ENCODE measurements at regions not wholly inside any gene's neighbourhood (a gene's known extent, or its start where the extent isn't known, plus 50 kb on each side); places are given as distances from the start of the nearest gene placed in this dataset.

DNA sequence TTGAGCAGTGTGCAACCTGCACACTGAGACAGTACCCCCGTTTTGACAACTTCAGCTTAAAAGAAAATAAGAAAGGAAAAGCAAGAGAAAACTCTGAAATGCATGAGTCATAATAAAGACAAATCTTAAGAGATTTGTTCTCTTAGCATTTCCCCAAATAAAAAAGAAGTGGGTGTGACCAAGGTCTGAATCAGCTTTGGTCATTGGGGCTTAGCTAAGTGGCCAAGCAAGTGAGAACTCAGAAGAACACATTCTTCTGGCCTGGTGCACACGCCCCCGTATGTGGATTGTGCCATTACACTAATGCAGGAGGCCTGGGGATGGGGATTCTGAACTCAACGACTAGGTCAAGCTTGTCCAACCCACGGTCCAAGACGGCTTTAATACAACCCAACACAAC, 56.9 kb upstream of the PDZRN3 start:
- Histone ChIP-seq H3K36me3 (replicated peaks; ENCODE audit: insufficient read depth, low read length) (no peaks in the 10 kb centered on the region), H2AFZ (ENCODE audit: low read length) (no peak overlapping the region), H3K27me3 (replicated peaks; ENCODE audit: insufficient read depth, low read length) (no peaks in the 10 kb centered on the region), H3K9ac (ENCODE audit: low read length) (no peak overlapping the region), H3K9me2 (replicated peaks; ENCODE audit: insufficient read depth, low read length) (no peaks in the 10 kb centered on the region), H3K4me3 (ENCODE audit: low read length) (no peak overlapping the region), H3K4me1 (ENCODE audit: low read length) (no peaks in the 10 kb centered on the region), H3K27ac (ENCODE audit: low read length) (no peak overlapping the region), H3K79me2 (ENCODE audit: low read length) (no peaks in the 10 kb centered on the region), H4K20me1 (ENCODE audit: insufficient read depth, low read length) (no peaks in the 10 kb centered on the region), H3K9me3 (replicated peaks; ENCODE audit: insufficient read depth, low read length) (no peaks in the 10 kb centered on the region), H3K4me2 (ENCODE audit: low read depth, low read length) (no peak overlapping the region), H3F3A (ENCODE audit: insufficient read depth, low read length) (no peaks in the 10 kb centered on the region)
- TF ChIP-seq EZH2phosphoT487 (IDR thresholded peaks at IDR 0.05; ENCODE audit: low read length) (no peak), EZH2 (optimal IDR thresholded peaks at IDR 0.05; ENCODE audit: low read depth, low read length) (no peak)
- TF ChIP-seq, protein P1, sequence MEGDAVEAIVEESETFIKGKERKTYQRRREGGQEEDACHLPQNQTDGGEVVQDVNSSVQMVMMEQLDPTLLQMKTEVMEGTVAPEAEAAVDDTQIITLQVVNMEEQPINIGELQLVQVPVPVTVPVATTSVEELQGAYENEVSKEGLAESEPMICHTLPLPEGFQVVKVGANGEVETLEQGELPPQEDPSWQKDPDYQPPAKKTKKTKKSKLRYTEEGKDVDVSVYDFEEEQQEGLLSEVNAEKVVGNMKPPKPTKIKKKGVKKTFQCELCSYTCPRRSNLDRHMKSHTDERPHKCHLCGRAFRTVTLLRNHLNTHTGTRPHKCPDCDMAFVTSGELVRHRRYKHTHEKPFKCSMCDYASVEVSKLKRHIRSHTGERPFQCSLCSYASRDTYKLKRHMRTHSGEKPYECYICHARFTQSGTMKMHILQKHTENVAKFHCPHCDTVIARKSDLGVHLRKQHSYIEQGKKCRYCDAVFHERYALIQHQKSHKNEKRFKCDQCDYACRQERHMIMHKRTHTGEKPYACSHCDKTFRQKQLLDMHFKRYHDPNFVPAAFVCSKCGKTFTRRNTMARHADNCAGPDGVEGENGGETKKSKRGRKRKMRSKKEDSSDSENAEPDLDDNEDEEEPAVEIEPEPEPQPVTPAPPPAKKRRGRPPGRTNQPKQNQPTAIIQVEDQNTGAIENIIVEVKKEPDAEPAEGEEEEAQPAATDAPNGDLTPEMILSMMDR (IDR thresholded peaks at IDR 0.05; ENCODE audit: low read length): no peak
- no peak for DNase-seq

DNA sequence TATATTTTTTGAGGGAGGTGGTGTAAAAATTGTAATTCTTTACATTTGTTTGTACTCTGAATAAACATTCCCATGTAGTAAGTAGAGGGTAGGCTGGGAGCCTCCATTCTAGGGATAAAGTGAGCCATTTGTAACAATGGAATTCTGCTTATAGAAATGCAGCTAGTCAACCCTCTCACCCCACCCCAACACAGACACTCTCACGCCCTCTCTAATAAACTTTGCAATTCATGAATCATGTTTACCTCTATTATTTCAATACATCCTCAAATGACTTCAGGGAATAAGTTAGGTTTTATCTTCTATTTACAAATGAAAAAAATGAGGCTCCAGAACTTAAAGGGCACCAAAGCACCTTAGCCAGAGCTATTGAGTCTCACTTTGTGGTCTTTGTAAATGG, 56.5 kb upstream of the PDZRN3 start:
- no peak overlapping the region for H3K4me3 ChIP-seq (ENCODE audit: low read length)
- no peaks in the 10 kb centered on the region for H3K79me2 ChIP-seq (ENCODE audit: low read length)
- H3F3A ChIP-seq (ENCODE audit: insufficient read depth, low read length): no peaks in the 10 kb centered on the region
- no peak overlapping the region for H3K9ac ChIP-seq (ENCODE audit: low read length)
- H3K9me3 ChIP-seq (replicated peaks; ENCODE audit: insufficient read depth, low read length): no peaks in the 10 kb centered on the region
- H3K4me2 ChIP-seq (ENCODE audit: low read depth, low read length): no peak overlapping the region
- H4K20me1 ChIP-seq (ENCODE audit: insufficient read depth, low read length): no peaks in the 10 kb centered on the region
- H3K27me3 ChIP-seq (replicated peaks; ENCODE audit: insufficient read depth, low read length): no peaks in the 10 kb centered on the region
- H3K9me2 ChIP-seq (replicated peaks; ENCODE audit: insufficient read depth, low read length): no peaks in the 10 kb centered on the region
- DNase-seq: no peak
- TF ChIP-seq EZH2phosphoT487 (IDR thresholded peaks at IDR 0.05; ENCODE audit: low read length) (no peak), EZH2 (optimal IDR thresholded peaks at IDR 0.05; ENCODE audit: low read depth, low read length) (no peak)
- TF ChIP-seq, protein P1 (IDR thresholded peaks at IDR 0.05; ENCODE audit: low read length): no peak
- no peak overlapping the region for H2AFZ ChIP-seq (ENCODE audit: low read length)
- no peaks in the 10 kb centered on the region for H3K36me3 ChIP-seq (replicated peaks; ENCODE audit: insufficient read depth, low read length)
- H3K4me1 ChIP-seq (ENCODE audit: low read length): no peaks in the 10 kb centered on the region
- H3K27ac ChIP-seq (ENCODE audit: low read length): no peak overlapping the region

DNA sequence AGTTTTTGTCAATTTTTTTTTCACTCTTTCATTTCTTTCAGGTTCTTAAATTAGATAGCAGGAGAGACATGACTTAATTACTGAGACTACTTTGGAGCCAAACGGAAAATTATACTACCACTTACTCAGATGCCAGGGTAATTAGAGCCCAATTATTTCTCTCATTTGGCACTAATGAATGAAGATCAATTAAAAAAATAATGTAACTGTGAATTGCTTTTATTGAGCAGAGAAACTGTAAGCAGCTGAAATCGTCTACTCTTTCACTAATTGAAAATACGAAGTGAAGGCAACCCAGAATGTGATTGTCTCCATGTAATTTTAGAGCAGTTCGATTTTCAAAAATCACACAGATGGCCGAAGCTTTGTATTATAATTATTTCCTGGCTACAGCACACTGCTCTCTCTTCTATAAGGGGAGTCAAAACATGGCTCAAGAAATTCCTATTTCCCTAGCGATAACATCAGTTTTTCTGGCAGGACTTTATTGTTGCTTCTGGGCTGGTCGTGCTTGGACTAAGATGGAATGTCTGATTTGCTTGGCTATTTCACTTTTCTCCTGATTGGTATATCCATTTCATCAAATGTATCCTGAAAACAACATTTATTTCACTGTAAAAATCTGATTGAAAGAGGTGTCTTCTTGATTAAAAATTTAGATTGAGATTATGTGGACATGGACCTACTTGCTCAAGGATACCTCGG, 55.8 kb upstream of the PDZRN3 start:
- Histone ChIP-seq H3F3A (ENCODE audit: insufficient read depth, low read length) (no peaks in the 10 kb centered on the region), H2AFZ (ENCODE audit: low read length) (no peak overlapping the region), H3K9ac (ENCODE audit: low read length) (no peak overlapping the region), H3K27me3 (replicated peaks; ENCODE audit: insufficient read depth, low read length) (no peaks in the 10 kb centered on the region), H3K4me2 (ENCODE audit: low read depth, low read length) (no peak overlapping the region), H3K79me2 (ENCODE audit: low read length) (no peaks in the 10 kb centered on the region), H3K27ac (ENCODE audit: low read length) (no peak overlapping the region), H3K4me3 (ENCODE audit: low read length) (no peak overlapping the region), H3K36me3 (replicated peaks; ENCODE audit: insufficient read depth, low read length) (no peaks in the 10 kb centered on the region), H4K20me1 (ENCODE audit: insufficient read depth, low read length) (no peaks in the 10 kb centered on the region), H3K9me2 (replicated peaks; ENCODE audit: insufficient read depth, low read length) (no peaks in the 10 kb centered on the region), H3K9me3 (replicated peaks; ENCODE audit: insufficient read depth, low read length) (no peaks in the 10 kb centered on the region), H3K4me1 (ENCODE audit: low read length) (no peaks in the 10 kb centered on the region)
- DNase-seq: no peak
- TF ChIP-seq EZH2 (optimal IDR thresholded peaks at IDR 0.05; ENCODE audit: low read depth, low read length): no peak
- no peak for TF ChIP-seq EZH2phosphoT487 (IDR thresholded peaks at IDR 0.05; ENCODE audit: low read length)
- TF ChIP-seq, protein P1 (IDR thresholded peaks at IDR 0.05; ENCODE audit: low read length): no peak
